ENCODE measurements at regions not wholly inside any gene's neighbourhood (a gene's known extent, or its start where the extent isn't known, plus 50 kb on each side); places are given as distances from the start of the nearest gene placed in this dataset.

DNA sequence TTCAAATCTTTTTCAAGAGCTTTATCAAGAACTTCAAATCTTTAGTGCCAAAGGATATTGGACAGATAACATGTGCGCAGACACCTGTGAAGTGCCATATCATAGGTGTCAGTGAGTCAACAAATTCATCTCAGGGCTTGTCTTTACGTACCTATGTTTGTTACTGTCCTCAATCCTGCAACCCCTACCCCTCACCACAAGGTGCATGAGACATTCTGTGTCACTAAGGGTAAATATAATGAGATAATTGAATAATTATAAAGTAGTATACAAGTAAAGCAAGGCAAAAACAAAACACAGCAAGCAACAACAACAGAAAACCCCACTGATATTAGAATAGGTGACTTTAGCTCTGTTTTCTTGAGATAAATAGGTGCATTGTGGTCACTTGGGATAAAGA, 1495.8 kb upstream of the TMEFF2 start:
- WGBS, 2 donors: 86 to 91% methylated on average over 2 of the region's 2 CpGs
- no peak overlapping the region for H3K4me3 ChIP-seq (ENCODE audit: low read depth, poor library complexity, severe bottlenecking)
- intact Hi-C loops (cut with DNase I; ENCODE audit: low total_unique reads): loop anchor here (5.0 kb wide), 1 partner anchor 953 kb away; no protein-coding TSS in a partner anchor
- no peak for TF ChIP-seq POLR2A (IDR thresholded peaks at IDR 0.05)
- TF ChIP-seq, protein P1, sequence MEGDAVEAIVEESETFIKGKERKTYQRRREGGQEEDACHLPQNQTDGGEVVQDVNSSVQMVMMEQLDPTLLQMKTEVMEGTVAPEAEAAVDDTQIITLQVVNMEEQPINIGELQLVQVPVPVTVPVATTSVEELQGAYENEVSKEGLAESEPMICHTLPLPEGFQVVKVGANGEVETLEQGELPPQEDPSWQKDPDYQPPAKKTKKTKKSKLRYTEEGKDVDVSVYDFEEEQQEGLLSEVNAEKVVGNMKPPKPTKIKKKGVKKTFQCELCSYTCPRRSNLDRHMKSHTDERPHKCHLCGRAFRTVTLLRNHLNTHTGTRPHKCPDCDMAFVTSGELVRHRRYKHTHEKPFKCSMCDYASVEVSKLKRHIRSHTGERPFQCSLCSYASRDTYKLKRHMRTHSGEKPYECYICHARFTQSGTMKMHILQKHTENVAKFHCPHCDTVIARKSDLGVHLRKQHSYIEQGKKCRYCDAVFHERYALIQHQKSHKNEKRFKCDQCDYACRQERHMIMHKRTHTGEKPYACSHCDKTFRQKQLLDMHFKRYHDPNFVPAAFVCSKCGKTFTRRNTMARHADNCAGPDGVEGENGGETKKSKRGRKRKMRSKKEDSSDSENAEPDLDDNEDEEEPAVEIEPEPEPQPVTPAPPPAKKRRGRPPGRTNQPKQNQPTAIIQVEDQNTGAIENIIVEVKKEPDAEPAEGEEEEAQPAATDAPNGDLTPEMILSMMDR (IDR thresholded peaks at IDR 0.05): no peak
- no peak for DNase-seq (ENCODE audit: low spot score in 2 of 2)

- H3K4me3 ChIP-seq (ENCODE audit: low read depth, poor library complexity, severe bottlenecking): no peak overlapping the region
- DNase-seq (ENCODE audit: low spot score in 2 of 2): no peak
- WGBS, 2 donors: 86 to 93% methylated on average over 4 of the region's 4 CpGs
- no peak for TF ChIP-seq POLR2A (IDR thresholded peaks at IDR 0.05)
- TF ChIP-seq, protein P1 (IDR thresholded peaks at IDR 0.05): no peak
- intact Hi-C loops (cut with DNase I; ENCODE audit: low total_unique reads): no loop called here
Observed at GRCh38 chr2:193687195-193687594, 1492.5 kb upstream of the TMEFF2 start.

DNA sequence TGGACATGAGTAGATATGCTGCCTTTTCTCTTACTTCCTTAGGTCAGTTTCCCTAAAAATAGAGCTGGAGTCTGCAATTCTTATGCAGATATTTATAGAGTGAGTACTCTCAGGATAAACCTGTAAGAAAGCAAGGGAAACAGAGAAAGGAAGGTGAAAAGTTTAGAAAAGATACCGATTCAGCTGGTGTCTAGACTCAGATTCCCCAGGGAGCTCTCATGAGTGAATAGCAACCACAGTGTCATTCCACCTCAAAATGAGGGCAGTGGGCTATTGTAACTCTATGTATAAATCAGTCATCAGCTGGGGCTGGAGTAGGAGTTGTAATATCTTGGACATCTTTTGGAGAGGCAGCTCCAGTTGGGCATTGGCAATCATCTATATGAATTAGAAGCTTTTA, 1485.1 kb upstream of the TMEFF2 start:
- 72 to 79% methylated on average over 1 of the region's 1 CpG for WGBS, 2 donors

GRCh38 chr2:193670478-193670877, 1475.7 kb upstream of the TMEFF2 start:
- DNase-seq (ENCODE audit: low spot score in 2 of 2): no peak
- no peak for TF ChIP-seq POLR2A (IDR thresholded peaks at IDR 0.05)
- TF ChIP-seq, protein P1 (IDR thresholded peaks at IDR 0.05): no peak
- 89 to 91% methylated on average over 1 of the region's 1 CpG for WGBS, 2 donors
- no peak overlapping the region for H3K4me3 ChIP-seq (ENCODE audit: low read depth, poor library complexity, severe bottlenecking)
- intact Hi-C loops (cut with DNase I; ENCODE audit: low total_unique reads): no loop called here

More for the DNA sequence above, 1485.1 kb upstream of the TMEFF2 start:
- H3K4me3 ChIP-seq (ENCODE audit: low read depth, poor library complexity, severe bottlenecking): no peak overlapping the region
- intact Hi-C loops (cut with DNase I; ENCODE audit: low total_unique reads): no loop called here
- no peak for DNase-seq (ENCODE audit: low spot score in 2 of 2)
- TF ChIP-seq, protein P1 (IDR thresholded peaks at IDR 0.05): no peak
- TF ChIP-seq POLR2A (IDR thresholded peaks at IDR 0.05): no peak

DNA sequence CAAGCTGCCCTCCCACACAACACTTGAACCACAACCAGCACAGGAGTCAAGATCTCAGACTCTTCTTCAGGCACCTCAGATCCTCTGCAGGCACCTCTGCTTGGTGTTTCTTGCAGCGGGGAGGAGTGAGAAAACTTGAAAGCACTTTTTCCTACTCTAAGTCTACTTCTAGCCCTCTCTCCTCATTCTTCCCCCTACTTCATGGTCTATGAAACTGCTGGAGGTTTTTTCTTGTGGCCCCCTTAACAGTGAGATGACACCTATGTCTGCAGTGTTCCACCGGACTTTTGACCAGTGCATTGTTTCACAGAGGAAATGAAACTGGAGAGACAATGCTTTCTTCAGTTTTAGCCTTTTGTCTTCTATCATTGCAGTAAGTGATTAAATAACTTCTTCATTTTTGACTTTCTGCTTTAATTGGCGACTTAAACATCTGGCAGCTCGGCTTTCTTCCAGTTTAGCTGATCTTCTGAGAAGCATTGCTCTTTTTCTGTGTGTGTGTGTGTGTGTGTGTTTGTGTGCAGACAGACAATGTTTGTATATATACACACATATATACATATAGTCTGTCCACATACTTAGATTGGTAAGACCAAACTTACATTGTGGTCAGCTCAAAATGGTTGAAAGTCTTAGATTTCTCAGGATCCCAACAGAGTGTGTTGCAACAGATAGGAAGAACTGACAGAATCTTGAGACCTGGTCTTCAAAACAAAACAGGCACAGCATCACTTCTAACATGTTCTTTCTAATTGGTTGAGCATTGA, 1474.0 kb upstream of the TMEFF2 start:
- no peak for DNase-seq (ENCODE audit: low spot score in 2 of 2)
- TF ChIP-seq, protein P1 (IDR thresholded peaks at IDR 0.05): no peak
- no peak for TF ChIP-seq POLR2A (IDR thresholded peaks at IDR 0.05)
- 66 to 82% methylated on average over 4 of the region's 4 CpGs for WGBS, 2 donors
- intact Hi-C loops (cut with DNase I; ENCODE audit: low total_unique reads): no loop called here
- no peak overlapping the region for H3K4me3 ChIP-seq (ENCODE audit: low read depth, poor library complexity, severe bottlenecking)

- H3K4me3 ChIP-seq (ENCODE audit: low read depth, poor library complexity, severe bottlenecking): no peak overlapping the region
- WGBS, 2 donors: 91 to 93% methylated on average over 1 of the region's 1 CpG
- DNase-seq (ENCODE audit: low spot score in 2 of 2): no peak
- intact Hi-C loops (cut with DNase I; ENCODE audit: low total_unique reads): no loop called here
- TF ChIP-seq, protein P1 (IDR thresholded peaks at IDR 0.05): no peak
- no peak for TF ChIP-seq POLR2A (IDR thresholded peaks at IDR 0.05)
Observed at GRCh38 chr2:193627927-193628272, 1433.2 kb upstream of the TMEFF2 start.

All from lower leg skin (tissue), 4 donors.